HG03066 (cell line): ENCODE measurements at regions not wholly inside any gene's neighbourhood (a gene's known extent, or its start where the extent isn't known, plus 50 kb on each side); places are given as distances from the start of the nearest gene placed in this dataset.
"Not testable (repeated sequence)": the region's sequence is repeated elsewhere in the genome, so short reads cannot be mapped to it uniquely, and the experiment has no call there.

Experiments used
- ATAC-seq: cut with Tn5 transposase; IDR thresholded peaks from one replicate; pipeline ENCODE4 v1.9.1; 2021; ENCODE audit warnings: low read depth; ENCODE audit not compliant: unreplicated experiment

- no peak for ATAC-seq
These were observed 415.1 kb downstream of the NR4A2 start for GRCh38 chr2:155917380-155917779.

GRCh38 chr2:155913356-155913755 lies 419.2 kb downstream of the NR4A2 start:
- no peak for ATAC-seq

- ATAC-seq = no peak
These were observed 424.0 kb downstream of the NR4A2 start for GRCh38 chr2:155908567-155908966.

- ATAC-seq = no peak
These were observed 425.3 kb downstream of the NR4A2 start for GRCh38 chr2:155907211-155907610.

- no peak for ATAC-seq
These were observed 426.9 kb downstream of the NR4A2 start for GRCh38 chr2:155905657-155906056.

GRCh38 chr2:155904720-155905119 lies 427.8 kb downstream of the NR4A2 start:
- ATAC-seq = no peak

- no peak for ATAC-seq
These were observed 429.9 kb downstream of the NR4A2 start for GRCh38 chr2:155902635-155903034.

GRCh38 chr2:155895016-155895415 lies 437.5 kb downstream of the NR4A2 start:
- no peak for ATAC-seq

- not testable (repeated sequence) for ATAC-seq
These were observed 452.1 kb downstream of the NR4A2 start for GRCh38 chr2:155880382-155880781.

- ATAC-seq = not testable (repeated sequence)
These were observed 452.6 kb downstream of the NR4A2 start for GRCh38 chr2:155879900-155880299.

GRCh38 chr2:155872396-155872795 lies 460.1 kb downstream of the NR4A2 start:
- no peak for ATAC-seq

GRCh38 chr2:155871940-155872339 lies 460.6 kb downstream of the NR4A2 start:
- ATAC-seq = no peak

GRCh38 chr2:155867564-155867963 lies 465.0 kb downstream of the NR4A2 start:
- ATAC-seq = no peak

- ATAC-seq = no peak
These were observed 466.0 kb downstream of the NR4A2 start for GRCh38 chr2:155866477-155866876.

- ATAC-seq = no peak
These were observed 480.4 kb downstream of the NR4A2 start for GRCh38 chr2:155852156-155852555.

- ATAC-seq = no peak
These were observed 486.3 kb downstream of the NR4A2 start for GRCh38 chr2:155846259-155846658.

GRCh38 chr2:155844461-155844860 lies 488.1 kb downstream of the NR4A2 start:
- ATAC-seq = no peak

- ATAC-seq = no peak
These were observed 490.4 kb downstream of the NR4A2 start for GRCh38 chr2:155842103-155842502.

GRCh38 chr2:155841442-155841841 lies 491.1 kb downstream of the NR4A2 start:
- ATAC-seq = no peak

- ATAC-seq = no peak
These were observed 491.9 kb downstream of the NR4A2 start for GRCh38 chr2:155840661-155841060.

- no peak for ATAC-seq
These were observed 492.5 kb downstream of the NR4A2 start for GRCh38 chr2:155839991-155840390.

GRCh38 chr2:155839436-155839835 lies 493.1 kb downstream of the NR4A2 start:
- no peak for ATAC-seq

GRCh38 chr2:155836439-155836838 lies 496.1 kb downstream of the NR4A2 start:
- ATAC-seq = no peak
